PFSK-1 (cell line): ENCODE measurements at regions not wholly inside any gene's neighbourhood (a gene's known extent, or its start where the extent isn't known, plus 50 kb on each side); places are given as distances from the start of the nearest gene placed in this dataset.

Source experiments
- FOXP2 ChIP-seq: optimal IDR thresholded peaks from 2 replicates; pipeline ENCODE3; 2011; ENCODE audit warnings: borderline replicate concordance, control low read depth, inconsistent platforms; ENCODE audit not compliant: insufficient read depth; ENCODE audit errors: extremely low read length, extremely low read depth
- POLR2AphosphoS5 ChIP-seq: IDR thresholded peaks from 2 replicates; pipeline ENCODE4 v1.6.1; 2012; ENCODE audit warnings: low read depth, mild to moderate bottlenecking, control low read depth, low read length, moderate library complexity
- SIN3A ChIP-seq: IDR thresholded peaks from 2 replicates; pipeline ENCODE4 v1.6.1; 2012; ENCODE audit warnings: mild to moderate bottlenecking, low read length, moderate library complexity, borderline replicate concordance; ENCODE audit not compliant: insufficient read depth
- TAF1 ChIP-seq: IDR thresholded peaks from 2 replicates; pipeline ENCODE4 v1.6.1; 2012; ENCODE audit warnings: low read length, control low read depth, borderline replicate concordance; ENCODE audit not compliant: insufficient read depth
- TF ChIP-seq, protein P1 (sequence below), 2 experiments: IDR thresholded peaks; 2 replicates each; pipeline versions ENCODE4 v1.6.1 to v1.8.0; 2011 to 2012; ENCODE audit warnings: low read depth in 2 of 2, low read length in 2 of 2, control low read depth in 1 of 2, inconsistent platforms in 1 of 2, mild to moderate bottlenecking in 1 of 2, moderate library complexity in 1 of 2; ENCODE audit not compliant: insufficient read depth in 1 of 2

DNA sequence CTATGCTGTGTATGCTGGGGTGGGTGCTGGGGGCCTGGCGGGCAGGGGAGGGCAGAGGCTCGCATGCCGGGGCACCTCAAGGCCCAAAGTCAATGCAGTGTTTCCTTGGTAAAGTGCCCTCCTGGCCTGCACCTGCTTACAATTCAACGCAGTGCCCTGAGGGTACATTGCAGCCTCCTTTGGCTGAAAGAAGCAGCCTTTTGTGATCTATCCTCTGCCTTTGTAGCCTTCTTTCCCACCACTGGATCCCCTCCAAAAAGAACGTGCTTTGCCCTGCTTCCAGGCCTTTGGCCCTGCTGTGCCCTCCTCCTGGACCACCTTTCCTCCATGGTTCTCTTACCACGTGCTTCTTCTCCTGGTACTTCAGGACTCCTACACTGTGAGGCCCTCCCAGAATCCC lies 113.6 kb upstream of the PTPN1 start:
- TF ChIP-seq, protein P1, sequence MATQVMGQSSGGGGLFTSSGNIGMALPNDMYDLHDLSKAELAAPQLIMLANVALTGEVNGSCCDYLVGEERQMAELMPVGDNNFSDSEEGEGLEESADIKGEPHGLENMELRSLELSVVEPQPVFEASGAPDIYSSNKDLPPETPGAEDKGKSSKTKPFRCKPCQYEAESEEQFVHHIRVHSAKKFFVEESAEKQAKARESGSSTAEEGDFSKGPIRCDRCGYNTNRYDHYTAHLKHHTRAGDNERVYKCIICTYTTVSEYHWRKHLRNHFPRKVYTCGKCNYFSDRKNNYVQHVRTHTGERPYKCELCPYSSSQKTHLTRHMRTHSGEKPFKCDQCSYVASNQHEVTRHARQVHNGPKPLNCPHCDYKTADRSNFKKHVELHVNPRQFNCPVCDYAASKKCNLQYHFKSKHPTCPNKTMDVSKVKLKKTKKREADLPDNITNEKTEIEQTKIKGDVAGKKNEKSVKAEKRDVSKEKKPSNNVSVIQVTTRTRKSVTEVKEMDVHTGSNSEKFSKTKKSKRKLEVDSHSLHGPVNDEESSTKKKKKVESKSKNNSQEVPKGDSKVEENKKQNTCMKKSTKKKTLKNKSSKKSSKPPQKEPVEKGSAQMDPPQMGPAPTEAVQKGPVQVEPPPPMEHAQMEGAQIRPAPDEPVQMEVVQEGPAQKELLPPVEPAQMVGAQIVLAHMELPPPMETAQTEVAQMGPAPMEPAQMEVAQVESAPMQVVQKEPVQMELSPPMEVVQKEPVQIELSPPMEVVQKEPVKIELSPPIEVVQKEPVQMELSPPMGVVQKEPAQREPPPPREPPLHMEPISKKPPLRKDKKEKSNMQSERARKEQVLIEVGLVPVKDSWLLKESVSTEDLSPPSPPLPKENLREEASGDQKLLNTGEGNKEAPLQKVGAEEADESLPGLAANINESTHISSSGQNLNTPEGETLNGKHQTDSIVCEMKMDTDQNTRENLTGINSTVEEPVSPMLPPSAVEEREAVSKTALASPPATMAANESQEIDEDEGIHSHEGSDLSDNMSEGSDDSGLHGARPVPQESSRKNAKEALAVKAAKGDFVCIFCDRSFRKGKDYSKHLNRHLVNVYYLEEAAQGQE (IDR thresholded peaks at IDR 0.05; ENCODE audit: insufficient read depth in 1 of 2, low read depth in 2 of 2, low read length in 2 of 2), result no peak
- TF ChIP-seq TAF1 (no peak), POLR2AphosphoS5 (no peak), SIN3A (no peak), FOXP2 (no peak)
